Esophagus squamous epithelium (tissue), 5 donors: ENCODE measurements at regions not wholly inside any gene's neighbourhood (a gene's known extent, or its start where the extent isn't known, plus 50 kb on each side); places are given as distances from the start of the nearest gene placed in this dataset.

Experiments used
- DNase-seq: peaks from one replicate; lab custom pipeline; 2025; lab: John Stamatoyannopoulos, UW
- H3K27ac ChIP-seq, 4 donors: fragments of 200-600 bp; sonication (generic); one replicate each; pipeline ENCODE4 v1.5.1; 2016 to 2019; ENCODE audit warnings: mild to moderate bottlenecking in 1 of 4
- H3K27me3 ChIP-seq, 4 donors: fragments of 200-600 bp; sonication (generic); 1 replicate in 3 of 4; 2 replicates in 1 of 4; pipeline versions ENCODE4 v1.5.1 to v1.6.0; 2017 to 2021; ENCODE audit warnings: antibody characterized with exemption in 1 of 4
- H3K36me3 ChIP-seq, 3 donors: fragments of 200-600 bp; sonication (generic); one replicate each; pipeline ENCODE4 v1.5.1; 2016 to 2019
- H3K4me1 ChIP-seq, 3 donors: fragments of 200-600 bp; sonication (generic); one replicate each; pipeline ENCODE4 v1.5.1; 2017 to 2019
- H3K4me3 ChIP-seq, 4 donors: fragments of 200-600 bp; sonication (generic); 1 replicate in 3 of 4; 2 replicates in 1 of 4; pipeline ENCODE4 v1.5.1; 2016 to 2019; ENCODE audit warnings: mild to moderate bottlenecking in 2 of 4, moderate library complexity in 1 of 4
- H3K9me3 ChIP-seq, 3 donors: fragments of 200-600 bp; sonication (generic); one replicate each; pipeline ENCODE4 v1.5.1; 2016 to 2019
- CTCF ChIP-seq, 6 experiments: fragments of 450-650 bp in 4 of 6; fragments of 200-600 bp in 2 of 6; sonication (generic) in 2 of 6; IDR thresholded peaks; one replicate each; pipeline ENCODE4 v1.5.1; 2016 to 2019; ENCODE audit warnings: antibody characterized with exemption in 6 of 6, mild to moderate bottlenecking in 4 of 6, moderate library complexity in 4 of 6
- POLR2A ChIP-seq, 4 donors: fragments of 450-650 bp; IDR thresholded peaks; one replicate each; pipeline ENCODE4 v1.6.1; 2017; ENCODE audit warnings: antibody characterized with exemption in 4 of 4, mild to moderate bottlenecking in 4 of 4, moderate library complexity in 3 of 4
- WGBS, 2 donors: methylation state at CpG; one replicate each; pipeline ENCODE4 v1.1.5; 2018; 5-methylcytosine and 5-hydroxymethylcytosine counted together
- intact Hi-C: fragments of 100-400 bp; cut with DNase I; formaldehyde crosslinking; loops from one replicate; pipeline ENCODE4 v1.15.0; 2022
- donor health status: DM: yes; HTN: yes; CAD: no.

DNA sequence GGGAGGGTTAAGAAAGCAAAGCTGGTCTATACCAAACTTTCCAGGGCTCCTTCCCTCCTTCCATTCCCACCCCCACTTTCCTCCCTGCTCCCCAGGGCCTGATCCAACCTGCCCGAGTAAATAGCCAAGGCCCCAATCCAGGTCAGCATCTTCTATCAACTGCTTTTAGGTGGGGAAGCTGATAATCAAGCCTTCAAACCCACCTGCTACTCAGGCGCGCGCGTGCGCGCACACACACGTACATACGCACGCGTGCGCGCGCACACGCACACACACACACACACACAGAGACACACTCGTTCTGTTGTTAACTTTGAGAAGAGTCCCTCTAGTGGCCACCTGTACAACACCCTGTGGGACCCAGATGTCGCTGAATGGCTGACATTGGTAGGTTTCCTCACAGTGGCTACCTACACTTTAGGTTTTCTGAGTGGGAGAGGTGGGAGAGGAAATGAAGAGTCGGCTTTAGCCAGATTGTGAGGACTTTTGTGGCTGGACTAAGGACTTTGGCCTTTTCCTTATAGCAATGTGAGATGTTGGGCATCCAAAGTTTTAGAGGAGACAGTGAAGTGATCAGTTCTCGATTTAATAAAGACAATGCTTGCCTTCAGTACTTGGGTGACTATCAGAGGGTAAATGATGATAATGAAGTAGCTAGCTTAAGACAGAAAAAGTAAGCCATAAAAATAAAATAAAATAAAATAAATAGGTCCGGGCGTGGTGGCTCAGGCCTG is 179.9 kb upstream of the C2CD4B start:
- DNase-seq = no peak
- peak overlapping the region in 2 of 4 donors; percentile 10 to 53 for H3K4me3 ChIP-seq
- TF ChIP-seq CTCF (IDR thresholded peaks at IDR 0.05) (peak in 5 of 6 experiments; percentile 51 to 66 (median 59)), POLR2A (IDR thresholded peaks at IDR 0.05) (no peak)
- peaks cover 0 to 10% (median 0%) of the 10 kb centered on the region in 4 donors for H3K27me3 ChIP-seq
- intact Hi-C loops = no loop called here
- H3K36me3 ChIP-seq = no peaks in the 10 kb centered on the region
- H3K4me1 ChIP-seq = peaks cover 0 to 5% (median 0%) of the 10 kb centered on the region in 3 donors
- WGBS, 2 donors = 28 to 42% methylated on average over 9 to 19 of the region's 21 CpGs
- no peaks in the 10 kb centered on the region for H3K9me3 ChIP-seq
- no peak overlapping the region for H3K27ac ChIP-seq

GRCh38 chr15:62346168-62346567 is 181.1 kb upstream of the C2CD4B start:
- H3K4me3 ChIP-seq = no peak overlapping the region
- no peak for TF ChIP-seq POLR2A (IDR thresholded peaks at IDR 0.05)
- no peak for TF ChIP-seq CTCF (IDR thresholded peaks at IDR 0.05)
- 89 to 100% methylated on average over 1 of the region's 1 CpG for WGBS, 2 donors
- DNase-seq = no peak
- no peaks in the 10 kb centered on the region for H3K9me3 ChIP-seq
- H3K27me3 ChIP-seq = peaks cover 0 to 4% (median 0%) of the 10 kb centered on the region in 4 donors
- peaks cover 0 to 5% (median 0%) of the 10 kb centered on the region in 3 donors for H3K4me1 ChIP-seq
- no peak overlapping the region for H3K27ac ChIP-seq
- no peaks in the 10 kb centered on the region for H3K36me3 ChIP-seq
- intact Hi-C loops = no loop called here

GRCh38 chr15:62348118-62348517 is 183.0 kb upstream of the C2CD4B start:
- H3K4me3 ChIP-seq = no peak overlapping the region
- H3K27me3 ChIP-seq = peaks cover 0 to 7% (median 0%) of the 10 kb centered on the region in 4 donors
- H3K4me1 ChIP-seq = peaks cover 0 to 5% (median 0%) of the 10 kb centered on the region in 3 donors
- no peaks in the 10 kb centered on the region for H3K9me3 ChIP-seq
- no peak overlapping the region for H3K27ac ChIP-seq
- 75 to 79% methylated on average over 3 of the region's 3 CpGs for WGBS, 2 donors
- no peak for TF ChIP-seq CTCF (IDR thresholded peaks at IDR 0.05)
- H3K36me3 ChIP-seq = no peaks in the 10 kb centered on the region
- DNase-seq = no peak
- intact Hi-C loops = no loop called here

DNA sequence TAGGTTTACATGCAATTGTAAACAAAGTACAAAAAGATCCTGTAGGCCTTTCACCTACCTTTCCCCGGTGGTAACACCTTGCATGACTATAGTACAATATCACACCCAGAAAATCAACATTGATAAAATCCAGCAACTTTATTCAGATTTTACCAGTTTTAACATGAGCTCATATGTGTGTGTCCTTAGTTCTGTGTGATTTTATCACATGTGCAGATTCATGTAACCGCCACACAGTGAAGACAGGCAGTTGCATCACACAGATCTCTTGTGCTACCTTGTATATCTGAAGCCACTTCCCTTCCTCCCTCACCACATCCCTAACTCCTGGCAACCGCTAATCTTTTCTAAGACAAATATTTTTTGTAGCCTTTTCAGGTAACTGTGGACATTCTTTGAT is 183.5 kb upstream of the C2CD4B start:
- Histone ChIP-seq H3K9me3 (no peaks in the 10 kb centered on the region), H3K4me3 (no peak overlapping the region), H3K36me3 (no peaks in the 10 kb centered on the region), H3K27ac (no peak overlapping the region), H3K4me1 (peaks cover 0 to 5% (median 0%) of the 10 kb centered on the region in 3 donors), H3K27me3 (peaks cover 0 to 7% (median 0%) of the 10 kb centered on the region in 4 donors)
- intact Hi-C loops = no loop called here
- WGBS, 2 donors = 73 to 75% methylated on average over 3 of the region's 3 CpGs
- TF ChIP-seq CTCF (IDR thresholded peaks at IDR 0.05) (no peak), POLR2A (IDR thresholded peaks at IDR 0.05) (no peak)
- no peak for DNase-seq

DNA sequence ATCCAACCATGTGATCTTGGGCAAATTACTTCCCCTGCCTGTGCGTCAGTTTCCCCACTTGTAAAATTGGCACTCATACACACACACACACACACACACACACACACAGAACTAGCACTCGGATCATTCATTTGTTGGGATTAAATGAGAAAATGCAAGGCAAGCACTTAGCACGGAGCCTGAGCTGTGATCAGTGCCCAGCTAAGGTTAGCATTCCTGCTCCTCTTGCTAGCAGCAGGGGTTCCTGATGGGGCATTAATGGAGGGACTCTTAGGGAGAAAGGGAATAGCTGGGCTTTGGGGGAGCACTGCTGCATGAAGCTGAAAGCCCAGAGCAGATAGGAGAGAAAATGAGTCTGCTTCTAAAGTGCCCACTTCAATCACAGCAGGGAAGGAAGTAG is 187.7 kb upstream of the C2CD4B start:
- Histone ChIP-seq H3K27me3 (peaks cover 0 to 22% (median 0%) of the 10 kb centered on the region in 4 donors), H3K36me3 (no peaks in the 10 kb centered on the region), H3K27ac (no peak overlapping the region), H3K4me3 (no peak overlapping the region), H3K9me3 (no peaks in the 10 kb centered on the region), H3K4me1 (no peaks in the 10 kb centered on the region)
- intact Hi-C loops = no loop called here
- DNase-seq = no peak
- 56 to 63% methylated on average over 3 of the region's 3 CpGs for WGBS, 2 donors
- TF ChIP-seq POLR2A (IDR thresholded peaks at IDR 0.05) (no peak), CTCF (IDR thresholded peaks at IDR 0.05) (no peak)
